ENCODE measurements at regions not wholly inside any gene's neighbourhood (a gene's known extent, or its start where the extent isn't known, plus 50 kb on each side); places are given as distances from the start of the nearest gene placed in this dataset.
"Not testable (repeated sequence)": the region's sequence is repeated elsewhere in the genome, so short reads cannot be mapped to it uniquely, and the experiment has no call there.

GRCh38 chr6:43926634-43927531, 156.9 kb downstream of the VEGFA start (continued):
- no peak for TF ChIP-seq ZBTB11 (CRISPR knock-in tag; IDR thresholded peaks at IDR 0.05)
- TF ChIP-seq RAD51 (IDR thresholded peaks at IDR 0.05): no peak
- no peak for TF ChIP-seq RELB (IDR thresholded peaks at IDR 0.05; ENCODE audit: low read depth)
- TF ChIP-seq JUND (IDR thresholded peaks at IDR 0.05; ENCODE audit: low read depth, low read length): no peak
- no peak for TF ChIP-seq CREM (IDR thresholded peaks at IDR 0.05; ENCODE audit: low read depth)
- no peak for TF ChIP-seq EED (IDR thresholded peaks at IDR 0.05; ENCODE audit: low read depth)
- TF ChIP-seq POU2F2 (IDR thresholded peaks at IDR 0.05; ENCODE audit: borderline replicate concordance, low read depth, low read length): no peak

GRCh38 chr6:43925636-43926139, 155.7 kb downstream of the VEGFA start:
- ChIA-PET SMC1A (ENCODE audit: uncharacterized antibody, unreplicated experiment) (interaction anchor here (1.3 kb wide), 1 partner anchor 44 kb away, joined by 3 read pairs; no protein-coding TSS in a partner anchor), POLR2A (interaction anchor here (0.9 to 1.1 kb wide), 2 partner anchors 9 to 11 kb away, joined by 3 to 4 read pairs; no protein-coding TSS in a partner anchor), CTCF (interaction anchor here (1.3 to 1.8 kb wide), 3 partner anchors 10 to 149 kb away, joined by 3 to 4 read pairs (median 4); no protein-coding TSS in a partner anchor)
- H3K79me2 ChIP-seq (ENCODE audit: control insufficient read depth, insufficient read depth, low read length); H4K20me1 ChIP-seq (ENCODE audit: control insufficient read depth, insufficient read depth); DNase-seq (ENCODE audit: low read depth, low spot score); in situ Hi-C loops (cut with MboI); RAD21 ChIA-PET (ENCODE audit: unreplicated experiment); H3K4me2 ChIP-seq (ENCODE audit: control insufficient read depth, insufficient read depth); ATAC-seq; H3K27ac ChIP-seq (ENCODE audit: control insufficient read depth, insufficient read depth); H3K27me3 ChIP-seq (replicated peaks in 1 of 2; ENCODE audit: control insufficient read depth in 2 of 2, insufficient read depth in 2 of 2, low read length in 1 of 2); H3K9ac ChIP-seq (ENCODE audit: control insufficient read depth, insufficient read depth, low read length); intact Hi-C loops (cut with micrococcal nuclease; ENCODE audit: unreplicated experiment); H3K4me1 ChIP-seq (ENCODE audit: control insufficient read depth, insufficient read depth, low read length); H3K4me3 ChIP-seq; FAIRE-seq; H3K9me3 ChIP-seq (replicated peaks; ENCODE audit: control insufficient read depth, insufficient read depth, low read length); BruUV-seq (replicated peaks); H3K36me3 ChIP-seq (ENCODE audit: control insufficient read depth in 2 of 2, insufficient read depth in 2 of 2, low read length in 1 of 2); H2AFZ ChIP-seq (ENCODE audit: control insufficient read depth, low read depth, low read length): not testable (repeated sequence)
- 66% methylated on average over 7 of the region's 7 CpGs for WGBS (ENCODE audit: insufficient coverage, insufficient replicate concordance, low lambda C conversion rate, missing lambda C conversion rate)
